Vagina (tissue), 2 donors: ENCODE measurements at regions not wholly inside any gene's neighbourhood (a gene's known extent, or its start where the extent isn't known, plus 50 kb on each side); places are given as distances from the start of the nearest gene placed in this dataset.

Source experiments
- DNase-seq, 2 donors: peaks; one replicate each; pipeline ENCODE4 v3.0.0-alpha.2; 2017; ENCODE audit errors: extremely low spot score in 2 of 2
- H3K27ac ChIP-seq: fragments of 200-600 bp; sonication (generic); one replicate; pipeline ENCODE4 v1.5.1; 2019
- H3K27me3 ChIP-seq: fragments of 200-600 bp; sonication (generic); one replicate; pipeline ENCODE4 v1.5.1; 2019
- H3K36me3 ChIP-seq, 2 donors: fragments of 200-600 bp; sonication (generic); one replicate each; pipeline ENCODE4 v1.5.1; 2017 to 2019
- H3K4me1 ChIP-seq: fragments of 200-600 bp; sonication (generic); one replicate; pipeline ENCODE4 v1.5.1; 2019
- H3K4me3 ChIP-seq, 2 donors: fragments of 200-600 bp; sonication (generic); 1 replicate in 1 of 2; 2 replicates in 1 of 2; pipeline ENCODE4 v1.5.1; 2016 to 2019
- H3K9me3 ChIP-seq: fragments of 200-600 bp; sonication (generic); one replicate; pipeline ENCODE4 v1.5.1; 2019
- CTCF ChIP-seq, 3 experiments: fragments of 450-650 bp in 2 of 3; fragments of 200-600 bp in 1 of 3; sonication (generic) in 1 of 3; IDR thresholded peaks; one replicate each; pipeline ENCODE4 v1.5.1; 2017 to 2019; ENCODE audit warnings: antibody characterized with exemption in 3 of 3, mild to moderate bottlenecking in 2 of 3, moderate library complexity in 2 of 3
- POLR2A ChIP-seq, 2 donors: fragments of 450-650 bp; IDR thresholded peaks; one replicate each; pipeline ENCODE4 v1.6.1; 2017; ENCODE audit warnings: antibody characterized with exemption in 2 of 2, mild to moderate bottlenecking in 2 of 2, moderate library complexity in 2 of 2
- POLR2AphosphoS5 ChIP-seq, 2 donors: sonication (generic); formaldehyde crosslinking; IDR thresholded peaks; one replicate each; pipeline ENCODE4 v1.9.0; 2017; ENCODE audit warnings: antibody characterized with exemption in 2 of 2, mild to moderate bottlenecking in 2 of 2, low read depth in 1 of 2; ENCODE audit not compliant: insufficient read depth in 1 of 2
- intact Hi-C: fragments of 100-400 bp; cut with DNase I; formaldehyde crosslinking; loops from one replicate; pipeline ENCODE4 v1.15.1; 2023

- intact Hi-C loops, result no loop called here
- Histone ChIP-seq H3K27ac (no peak overlapping the region), H3K27me3 (no peaks in the 10 kb centered on the region), H3K9me3 (no peaks in the 10 kb centered on the region), H3K4me1 (no peaks in the 10 kb centered on the region), H3K36me3 (no peaks in the 10 kb centered on the region), H3K4me3 (no peak overlapping the region)
- DNase-seq, result no peak
- TF ChIP-seq POLR2AphosphoS5 (IDR thresholded peaks at IDR 0.05; ENCODE audit: insufficient read depth in 1 of 2, low read depth in 1 of 2) (no peak), POLR2A (IDR thresholded peaks at IDR 0.05) (no peak), CTCF (IDR thresholded peaks at IDR 0.05) (no peak)
Measured at GRCh38 chrX:121987835-121988234, 940.4 kb downstream of the GLUD2 start.

- no peaks in the 10 kb centered on the region for H3K27me3 ChIP-seq
- DNase-seq, result no peak
- no peaks in the 10 kb centered on the region for H3K4me1 ChIP-seq
- H3K27ac ChIP-seq, result no peak overlapping the region
- H3K36me3 ChIP-seq, result no peaks in the 10 kb centered on the region
- TF ChIP-seq CTCF (IDR thresholded peaks at IDR 0.05) (no peak), POLR2A (IDR thresholded peaks at IDR 0.05) (no peak), POLR2AphosphoS5 (IDR thresholded peaks at IDR 0.05; ENCODE audit: insufficient read depth in 1 of 2, low read depth in 1 of 2) (no peak)
- intact Hi-C loops, result no loop called here
- H3K9me3 ChIP-seq, result no peaks in the 10 kb centered on the region
- H3K4me3 ChIP-seq, result no peak overlapping the region
Measured at GRCh38 chrX:122004127-122004526, 956.7 kb downstream of the GLUD2 start.

- Histone ChIP-seq H3K27me3 (no peaks in the 10 kb centered on the region), H3K9me3 (no peaks in the 10 kb centered on the region), H3K4me1 (no peaks in the 10 kb centered on the region), H3K36me3 (no peaks in the 10 kb centered on the region), H3K4me3 (no peak overlapping the region), H3K27ac (no peak overlapping the region)
- no peak for TF ChIP-seq POLR2A (IDR thresholded peaks at IDR 0.05)
- no peak for TF ChIP-seq CTCF (IDR thresholded peaks at IDR 0.05)
- no peak for TF ChIP-seq POLR2AphosphoS5 (IDR thresholded peaks at IDR 0.05; ENCODE audit: insufficient read depth in 1 of 2, low read depth in 1 of 2)
- intact Hi-C loops, result no loop called here
- DNase-seq, result no peak
Measured at GRCh38 chrX:122026665-122027064, 979.3 kb downstream of the GLUD2 start.

- TF ChIP-seq POLR2A (IDR thresholded peaks at IDR 0.05), result no peak
- TF ChIP-seq CTCF (IDR thresholded peaks at IDR 0.05), result no peak
- TF ChIP-seq POLR2AphosphoS5 (IDR thresholded peaks at IDR 0.05; ENCODE audit: insufficient read depth in 1 of 2, low read depth in 1 of 2), result no peak
- intact Hi-C loops, result no loop called here
Measured at GRCh38 chrX:122046226-122046625, 998.8 kb downstream of the GLUD2 start.

GRCh38 chrX:122046815-122047214, 999.4 kb downstream of the GLUD2 start:
- TF ChIP-seq POLR2A (IDR thresholded peaks at IDR 0.05) (no peak), CTCF (IDR thresholded peaks at IDR 0.05) (no peak), POLR2AphosphoS5 (IDR thresholded peaks at IDR 0.05; ENCODE audit: insufficient read depth in 1 of 2, low read depth in 1 of 2) (no peak)
- H3K4me1 ChIP-seq, result no peaks in the 10 kb centered on the region
- no peaks in the 10 kb centered on the region for H3K27me3 ChIP-seq
- no peak overlapping the region for H3K27ac ChIP-seq
- H3K4me3 ChIP-seq, result no peak overlapping the region
- intact Hi-C loops, result no loop called here
- H3K9me3 ChIP-seq, result no peaks in the 10 kb centered on the region
- DNase-seq, result no peak
- no peaks in the 10 kb centered on the region for H3K36me3 ChIP-seq

More at GRCh38 chrX:122046226-122046625, 998.8 kb downstream of the GLUD2 start:
- Histone ChIP-seq H3K4me3 (no peak overlapping the region), H3K9me3 (no peaks in the 10 kb centered on the region), H3K4me1 (no peaks in the 10 kb centered on the region), H3K36me3 (no peaks in the 10 kb centered on the region), H3K27ac (no peak overlapping the region), H3K27me3 (no peaks in the 10 kb centered on the region)
- no peak for DNase-seq
